Activated naive CD4-positive, alpha-beta T cell treated with anti-CD3 and anti-CD28 coated beads for 36 hours (primary cell): ENCODE measurements at regions not wholly inside any gene's neighbourhood (a gene's known extent, or its start where the extent isn't known, plus 50 kb on each side); places are given as distances from the start of the nearest gene placed in this dataset.
A peak's percentile ranks its signal among the peaks of the same experiment; 100 is the strongest.

ENCODE experiments used
- CTCF ChIA-PET: fragments of 350-600 bp; sonication (Branson Sonifier 250); formaldehyde crosslinking; loops from one replicate; lab custom pipeline; 2021; ENCODE audit warnings: antibody characterized with exemption; lab: Charles Lee
- DNase-seq: peaks from one replicate; pipeline ENCODE4 v3.0.0-alpha.2; 2020
- H3K27ac Mint-ChIP-seq: one replicate; pipeline ENCODE4 v1.8.0; 2021; ENCODE audit warnings: mild to moderate bottlenecking, mixed read lengths
- H3K27me3 Mint-ChIP-seq: one replicate; pipeline ENCODE4 v1.8.0; 2021; ENCODE audit warnings: low read depth, mixed read lengths
- H3K36me3 Mint-ChIP-seq: one replicate; pipeline ENCODE4 v1.8.0; 2021; ENCODE audit warnings: low read depth, mixed read lengths
- H3K4me1 Mint-ChIP-seq: one replicate; pipeline ENCODE4 v1.8.0; 2021; ENCODE audit warnings: low read depth, mixed read lengths
- H3K4me3 Mint-ChIP-seq: one replicate; pipeline ENCODE4 v1.8.0; 2021; ENCODE audit warnings: mild to moderate bottlenecking, moderate library complexity, mixed read lengths
- H3K9me3 Mint-ChIP-seq: one replicate; pipeline ENCODE4 v1.8.0; 2021; ENCODE audit warnings: mixed read lengths
- intact Hi-C: fragments of 100-400 bp; cut with micrococcal nuclease; formaldehyde crosslinking; loops from one replicate; pipeline ENCODE4 v1.15.1; 2023

GRCh38 chr2:12543076-12543977 is 173.4 kb upstream of the TRIB2 start:
- DNase-seq, result no peak
- intact Hi-C loops, result no loop called here
- H3K36me3 Mint-ChIP-seq, result no peaks in the 10 kb centered on the region
- H3K4me3 Mint-ChIP-seq, result no peak overlapping the region
- H3K27ac Mint-ChIP-seq, result no peak overlapping the region
- no peaks in the 10 kb centered on the region for H3K9me3 Mint-ChIP-seq
- no peaks in the 10 kb centered on the region for H3K27me3 Mint-ChIP-seq
- CTCF ChIA-PET, result no interaction called here
- peaks cover 8% of the 10 kb centered on the region for H3K4me1 Mint-ChIP-seq

GRCh38 chr2:12543978-12544558 is 172.7 kb upstream of the TRIB2 start:
- intact Hi-C loops, result no loop called here
- no peaks in the 10 kb centered on the region for H3K9me3 Mint-ChIP-seq
- no peaks in the 10 kb centered on the region for H3K27me3 Mint-ChIP-seq
- H3K4me1 Mint-ChIP-seq, result peaks cover 8% of the 10 kb centered on the region
- no peaks in the 10 kb centered on the region for H3K36me3 Mint-ChIP-seq
- CTCF ChIA-PET, result no interaction called here
- no peak overlapping the region for H3K27ac Mint-ChIP-seq
- DNase-seq, result no peak
- H3K4me3 Mint-ChIP-seq, result no peak overlapping the region

GRCh38 chr2:12547566-12548170 is 169.1 kb upstream of the TRIB2 start:
- intact Hi-C loops, result no loop called here
- no peak overlapping the region for H3K27ac Mint-ChIP-seq
- CTCF ChIA-PET, result interaction anchor here (0.6 to 0.7 kb wide), 3 partner anchors 13 to 328 kb away, joined by 4 read pairs; no protein-coding TSS in a partner anchor

GRCh38 chr2:12548906-12549305 is 167.8 kb upstream of the TRIB2 start:
- DNase-seq, result no peak
- intact Hi-C loops, result no loop called here
- H3K9me3 Mint-ChIP-seq, result peaks cover 1% of the 10 kb centered on the region
- no peak overlapping the region for H3K4me3 Mint-ChIP-seq
- H3K27ac Mint-ChIP-seq, result no peak overlapping the region
- no peaks in the 10 kb centered on the region for H3K27me3 Mint-ChIP-seq
- H3K36me3 Mint-ChIP-seq, result peaks cover 1% of the 10 kb centered on the region
- H3K4me1 Mint-ChIP-seq, result peaks cover 11% of the 10 kb centered on the region
- CTCF ChIA-PET, result interaction anchor here (0.9 kb wide), 1 partner anchor 167 kb away, joined by 3 read pairs; no protein-coding TSS in a partner anchor

More at GRCh38 chr2:12547566-12548170, 169.1 kb upstream of the TRIB2 start:
- peaks cover 1% of the 10 kb centered on the region for H3K36me3 Mint-ChIP-seq
- no peaks in the 10 kb centered on the region for H3K27me3 Mint-ChIP-seq
- no peak overlapping the region for H3K4me3 Mint-ChIP-seq
- peaks cover 1% of the 10 kb centered on the region for H3K9me3 Mint-ChIP-seq
- peaks cover 10% of the 10 kb centered on the region for H3K4me1 Mint-ChIP-seq
- DNase-seq, result no peak

- intact Hi-C loops, result loop anchor here (10.0 kb wide), 1 partner anchor 685 kb away; no protein-coding TSS in a partner anchor
- peaks cover 1% of the 10 kb centered on the region for H3K9me3 Mint-ChIP-seq
- H3K4me1 Mint-ChIP-seq, result peaks cover 15% of the 10 kb centered on the region
- no peaks in the 10 kb centered on the region for H3K27me3 Mint-ChIP-seq
- H3K27ac Mint-ChIP-seq, result no peak overlapping the region
- H3K36me3 Mint-ChIP-seq, result peaks cover 1% of the 10 kb centered on the region
- no peak for DNase-seq
- no peak overlapping the region for H3K4me3 Mint-ChIP-seq
- CTCF ChIA-PET, result no interaction called here
Observed at GRCh38 chr2:12549641-12550040, 167.1 kb upstream of the TRIB2 start.

GRCh38 chr2:12552092-12552491 is 164.6 kb upstream of the TRIB2 start:
- intact Hi-C loops, result loop anchor here (10.0 kb wide), 1 partner anchor 687 kb away; no protein-coding TSS in a partner anchor
- Mint-ChIP-seq H3K36me3 (peaks cover 1% of the 10 kb centered on the region), H3K9me3 (peaks cover 1% of the 10 kb centered on the region), H3K27ac (no peak overlapping the region), H3K4me3 (no peak overlapping the region), H3K4me1 (peaks cover 38% of the 10 kb centered on the region), H3K27me3 (no peaks in the 10 kb centered on the region)
- no peak for DNase-seq
- CTCF ChIA-PET, result interaction anchor here (0.6 kb wide), 1 partner anchor 39 kb away, joined by 3 read pairs; no protein-coding TSS in a partner anchor

- peaks cover 37% of the 10 kb centered on the region for H3K4me1 Mint-ChIP-seq
- CTCF ChIA-PET, result interaction anchor here (0.7 to 3.3 kb wide), 6 partner anchors 19 to 377 kb away, joined by 3 to 21 read pairs (median 4); partner anchors contain the start of gene TRIB2
- no peaks in the 10 kb centered on the region for H3K27me3 Mint-ChIP-seq
- no peak for DNase-seq
- H3K9me3 Mint-ChIP-seq, result peaks cover 1% of the 10 kb centered on the region
- H3K27ac Mint-ChIP-seq, result peak overlapping the region; percentile 86
- H3K4me3 Mint-ChIP-seq, result no peak overlapping the region
- intact Hi-C loops, result loop anchor here (1.0 to 10.0 kb wide), 13 partner anchors 47 to 800 kb away; partner anchors contain the start of gene TRIB2
- H3K36me3 Mint-ChIP-seq, result peaks cover 1% of the 10 kb centered on the region
Observed at GRCh38 chr2:12554224-12555011, 162.3 kb upstream of the TRIB2 start.

GRCh38 chr2:12555012-12555645 is 161.6 kb upstream of the TRIB2 start:
- DNase-seq, result peak; percentile 52
- Mint-ChIP-seq H3K36me3 (peaks cover 1% of the 10 kb centered on the region), H3K27ac (peak overlapping the region; percentile 86), H3K4me3 (peak overlapping the region; percentile 5), H3K27me3 (no peaks in the 10 kb centered on the region), H3K4me1 (peaks cover 35% of the 10 kb centered on the region), H3K9me3 (peaks cover 1% of the 10 kb centered on the region)
- intact Hi-C loops, result loop anchor here (1.0 to 10.0 kb wide), 11 partner anchors 48 to 800 kb away; partner anchors contain the start of gene TRIB2
- CTCF ChIA-PET, result interaction anchor here (0.6 to 3.3 kb wide), 6 partner anchors 20 to 376 kb away, joined by 3 to 21 read pairs (median 4); partner anchors contain the start of gene TRIB2

- Mint-ChIP-seq H3K27me3 (no peaks in the 10 kb centered on the region), H3K27ac (no peak overlapping the region), H3K4me3 (no peak overlapping the region), H3K4me1 (peaks cover 35% of the 10 kb centered on the region), H3K36me3 (no peaks in the 10 kb centered on the region), H3K9me3 (no peaks in the 10 kb centered on the region)
- intact Hi-C loops, result loop anchor here (5.0 to 10.0 kb wide), 4 partner anchors 124 to 692 kb away; no protein-coding TSS in a partner anchor
- CTCF ChIA-PET, result interaction anchor here (0.8 to 3.3 kb wide), 3 partner anchors 59 to 160 kb away, joined by 3 to 21 read pairs (median 4); partner anchors contain the start of gene TRIB2
- peak; percentile 25 for DNase-seq
Observed at GRCh38 chr2:12556762-12557161, 160.0 kb upstream of the TRIB2 start.

- intact Hi-C loops, result loop anchor here (5.0 to 10.0 kb wide), 4 partner anchors 125 to 693 kb away; no protein-coding TSS in a partner anchor
- CTCF ChIA-PET, result no interaction called here
- no peaks in the 10 kb centered on the region for H3K9me3 Mint-ChIP-seq
- H3K27ac Mint-ChIP-seq, result no peak overlapping the region
- no peak overlapping the region for H3K4me3 Mint-ChIP-seq
- H3K27me3 Mint-ChIP-seq, result no peaks in the 10 kb centered on the region
- H3K4me1 Mint-ChIP-seq, result peaks cover 40% of the 10 kb centered on the region
- no peaks in the 10 kb centered on the region for H3K36me3 Mint-ChIP-seq
- DNase-seq, result no peak
Observed at GRCh38 chr2:12557688-12558087, 159.0 kb upstream of the TRIB2 start.

- intact Hi-C loops, result loop anchor here (5.0 to 10.0 kb wide), 4 partner anchors 126 to 694 kb away; no protein-coding TSS in a partner anchor
- Mint-ChIP-seq H3K36me3 (no peaks in the 10 kb centered on the region), H3K9me3 (no peaks in the 10 kb centered on the region), H3K4me1 (peaks cover 39% of the 10 kb centered on the region), H3K4me3 (no peak overlapping the region), H3K27me3 (no peaks in the 10 kb centered on the region), H3K27ac (no peak overlapping the region)
- DNase-seq, result no peak
- CTCF ChIA-PET, result no interaction called here
Observed at GRCh38 chr2:12558519-12558918, 158.2 kb upstream of the TRIB2 start.
